Suprapubic skin (tissue), 3 donors: ENCODE measurements at regions not wholly inside any gene's neighbourhood (a gene's known extent, or its start where the extent isn't known, plus 50 kb on each side); places are given as distances from the start of the nearest gene placed in this dataset.

Source experiments
- POLR2A ChIP-seq, 2 donors: fragments of 450-650 bp; IDR thresholded peaks; one replicate each; pipeline ENCODE4 v1.6.1; 2017; ENCODE audit warnings: antibody characterized with exemption in 2 of 2, mild to moderate bottlenecking in 2 of 2, moderate library complexity in 2 of 2
- TF ChIP-seq, protein P1 (sequence below), 2 donors: fragments of 200-600 bp in 1 of 2; fragments of 450-650 bp in 1 of 2; sonication (generic) in 1 of 2; IDR thresholded peaks; one replicate each; pipeline ENCODE4 v1.5.1; 2016 to 2019; ENCODE audit warnings: antibody characterized with exemption in 2 of 2, mild to moderate bottlenecking in 1 of 2, moderate library complexity in 1 of 2

DNA sequence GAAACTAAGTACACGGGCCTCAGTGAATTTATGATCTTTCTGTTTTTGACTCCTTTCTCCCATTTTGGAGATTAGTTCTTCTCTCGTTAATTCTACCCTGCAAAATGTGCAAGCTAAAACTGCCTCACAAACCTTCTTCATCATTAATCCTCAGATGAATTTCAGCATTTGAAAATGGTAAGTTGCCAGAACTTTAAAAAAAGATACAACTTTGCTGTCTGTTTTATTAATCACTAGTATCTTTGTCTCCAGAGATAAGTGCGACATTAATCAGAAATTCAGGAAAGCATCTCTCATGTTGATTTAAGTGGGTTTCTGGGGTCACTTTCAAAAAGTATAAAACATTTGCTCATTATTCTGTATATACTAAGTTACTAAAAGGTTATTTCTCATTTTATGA lies 227.0 kb upstream of the RXFP2 start:
- TF ChIP-seq, protein P1, sequence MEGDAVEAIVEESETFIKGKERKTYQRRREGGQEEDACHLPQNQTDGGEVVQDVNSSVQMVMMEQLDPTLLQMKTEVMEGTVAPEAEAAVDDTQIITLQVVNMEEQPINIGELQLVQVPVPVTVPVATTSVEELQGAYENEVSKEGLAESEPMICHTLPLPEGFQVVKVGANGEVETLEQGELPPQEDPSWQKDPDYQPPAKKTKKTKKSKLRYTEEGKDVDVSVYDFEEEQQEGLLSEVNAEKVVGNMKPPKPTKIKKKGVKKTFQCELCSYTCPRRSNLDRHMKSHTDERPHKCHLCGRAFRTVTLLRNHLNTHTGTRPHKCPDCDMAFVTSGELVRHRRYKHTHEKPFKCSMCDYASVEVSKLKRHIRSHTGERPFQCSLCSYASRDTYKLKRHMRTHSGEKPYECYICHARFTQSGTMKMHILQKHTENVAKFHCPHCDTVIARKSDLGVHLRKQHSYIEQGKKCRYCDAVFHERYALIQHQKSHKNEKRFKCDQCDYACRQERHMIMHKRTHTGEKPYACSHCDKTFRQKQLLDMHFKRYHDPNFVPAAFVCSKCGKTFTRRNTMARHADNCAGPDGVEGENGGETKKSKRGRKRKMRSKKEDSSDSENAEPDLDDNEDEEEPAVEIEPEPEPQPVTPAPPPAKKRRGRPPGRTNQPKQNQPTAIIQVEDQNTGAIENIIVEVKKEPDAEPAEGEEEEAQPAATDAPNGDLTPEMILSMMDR (IDR thresholded peaks at IDR 0.05): no peak
- no peak for TF ChIP-seq POLR2A (IDR thresholded peaks at IDR 0.05)
